ENCODE measurements at regions not wholly inside any gene's neighbourhood (a gene's known extent, or its start where the extent isn't known, plus 50 kb on each side); places are given as distances from the start of the nearest gene placed in this dataset.
A peak's percentile ranks its signal among the peaks of the same experiment; 100 is the strongest.

GRCh38 chr13:69331245-69331644 lies 776.4 kb upstream of the ATXN8OS start (continued):
- TF ChIP-seq, protein P1, sequence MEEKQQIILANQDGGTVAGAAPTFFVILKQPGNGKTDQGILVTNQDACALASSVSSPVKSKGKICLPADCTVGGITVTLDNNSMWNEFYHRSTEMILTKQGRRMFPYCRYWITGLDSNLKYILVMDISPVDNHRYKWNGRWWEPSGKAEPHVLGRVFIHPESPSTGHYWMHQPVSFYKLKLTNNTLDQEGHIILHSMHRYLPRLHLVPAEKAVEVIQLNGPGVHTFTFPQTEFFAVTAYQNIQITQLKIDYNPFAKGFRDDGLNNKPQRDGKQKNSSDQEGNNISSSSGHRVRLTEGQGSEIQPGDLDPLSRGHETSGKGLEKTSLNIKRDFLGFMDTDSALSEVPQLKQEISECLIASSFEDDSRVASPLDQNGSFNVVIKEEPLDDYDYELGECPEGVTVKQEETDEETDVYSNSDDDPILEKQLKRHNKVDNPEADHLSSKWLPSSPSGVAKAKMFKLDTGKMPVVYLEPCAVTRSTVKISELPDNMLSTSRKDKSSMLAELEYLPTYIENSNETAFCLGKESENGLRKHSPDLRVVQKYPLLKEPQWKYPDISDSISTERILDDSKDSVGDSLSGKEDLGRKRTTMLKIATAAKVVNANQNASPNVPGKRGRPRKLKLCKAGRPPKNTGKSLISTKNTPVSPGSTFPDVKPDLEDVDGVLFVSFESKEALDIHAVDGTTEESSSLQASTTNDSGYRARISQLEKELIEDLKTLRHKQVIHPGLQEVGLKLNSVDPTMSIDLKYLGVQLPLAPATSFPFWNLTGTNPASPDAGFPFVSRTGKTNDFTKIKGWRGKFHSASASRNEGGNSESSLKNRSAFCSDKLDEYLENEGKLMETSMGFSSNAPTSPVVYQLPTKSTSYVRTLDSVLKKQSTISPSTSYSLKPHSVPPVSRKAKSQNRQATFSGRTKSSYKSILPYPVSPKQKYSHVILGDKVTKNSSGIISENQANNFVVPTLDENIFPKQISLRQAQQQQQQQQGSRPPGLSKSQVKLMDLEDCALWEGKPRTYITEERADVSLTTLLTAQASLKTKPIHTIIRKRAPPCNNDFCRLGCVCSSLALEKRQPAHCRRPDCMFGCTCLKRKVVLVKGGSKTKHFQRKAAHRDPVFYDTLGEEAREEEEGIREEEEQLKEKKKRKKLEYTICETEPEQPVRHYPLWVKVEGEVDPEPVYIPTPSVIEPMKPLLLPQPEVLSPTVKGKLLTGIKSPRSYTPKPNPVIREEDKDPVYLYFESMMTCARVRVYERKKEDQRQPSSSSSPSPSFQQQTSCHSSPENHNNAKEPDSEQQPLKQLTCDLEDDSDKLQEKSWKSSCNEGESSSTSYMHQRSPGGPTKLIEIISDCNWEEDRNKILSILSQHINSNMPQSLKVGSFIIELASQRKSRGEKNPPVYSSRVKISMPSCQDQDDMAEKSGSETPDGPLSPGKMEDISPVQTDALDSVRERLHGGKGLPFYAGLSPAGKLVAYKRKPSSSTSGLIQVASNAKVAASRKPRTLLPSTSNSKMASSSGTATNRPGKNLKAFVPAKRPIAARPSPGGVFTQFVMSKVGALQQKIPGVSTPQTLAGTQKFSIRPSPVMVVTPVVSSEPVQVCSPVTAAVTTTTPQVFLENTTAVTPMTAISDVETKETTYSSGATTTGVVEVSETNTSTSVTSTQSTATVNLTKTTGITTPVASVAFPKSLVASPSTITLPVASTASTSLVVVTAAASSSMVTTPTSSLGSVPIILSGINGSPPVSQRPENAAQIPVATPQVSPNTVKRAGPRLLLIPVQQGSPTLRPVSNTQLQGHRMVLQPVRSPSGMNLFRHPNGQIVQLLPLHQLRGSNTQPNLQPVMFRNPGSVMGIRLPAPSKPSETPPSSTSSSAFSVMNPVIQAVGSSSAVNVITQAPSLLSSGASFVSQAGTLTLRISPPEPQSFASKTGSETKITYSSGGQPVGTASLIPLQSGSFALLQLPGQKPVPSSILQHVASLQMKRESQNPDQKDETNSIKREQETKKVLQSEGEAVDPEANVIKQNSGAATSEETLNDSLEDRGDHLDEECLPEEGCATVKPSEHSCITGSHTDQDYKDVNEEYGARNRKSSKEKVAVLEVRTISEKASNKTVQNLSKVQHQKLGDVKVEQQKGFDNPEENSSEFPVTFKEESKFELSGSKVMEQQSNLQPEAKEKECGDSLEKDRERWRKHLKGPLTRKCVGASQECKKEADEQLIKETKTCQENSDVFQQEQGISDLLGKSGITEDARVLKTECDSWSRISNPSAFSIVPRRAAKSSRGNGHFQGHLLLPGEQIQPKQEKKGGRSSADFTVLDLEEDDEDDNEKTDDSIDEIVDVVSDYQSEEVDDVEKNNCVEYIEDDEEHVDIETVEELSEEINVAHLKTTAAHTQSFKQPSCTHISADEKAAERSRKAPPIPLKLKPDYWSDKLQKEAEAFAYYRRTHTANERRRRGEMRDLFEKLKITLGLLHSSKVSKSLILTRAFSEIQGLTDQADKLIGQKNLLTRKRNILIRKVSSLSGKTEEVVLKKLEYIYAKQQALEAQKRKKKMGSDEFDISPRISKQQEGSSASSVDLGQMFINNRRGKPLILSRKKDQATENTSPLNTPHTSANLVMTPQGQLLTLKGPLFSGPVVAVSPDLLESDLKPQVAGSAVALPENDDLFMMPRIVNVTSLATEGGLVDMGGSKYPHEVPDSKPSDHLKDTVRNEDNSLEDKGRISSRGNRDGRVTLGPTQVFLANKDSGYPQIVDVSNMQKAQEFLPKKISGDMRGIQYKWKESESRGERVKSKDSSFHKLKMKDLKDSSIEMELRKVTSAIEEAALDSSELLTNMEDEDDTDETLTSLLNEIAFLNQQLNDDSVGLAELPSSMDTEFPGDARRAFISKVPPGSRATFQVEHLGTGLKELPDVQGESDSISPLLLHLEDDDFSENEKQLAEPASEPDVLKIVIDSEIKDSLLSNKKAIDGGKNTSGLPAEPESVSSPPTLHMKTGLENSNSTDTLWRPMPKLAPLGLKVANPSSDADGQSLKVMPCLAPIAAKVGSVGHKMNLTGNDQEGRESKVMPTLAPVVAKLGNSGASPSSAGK (IDR thresholded peaks at IDR 0.05), result no peak
- TF ChIP-seq CBFA2T2 (conservative IDR thresholded peaks at IDR 0.05), result peak; percentile 33
- no peak for TF ChIP-seq ZNF121 (CRISPR knock-in tag; conservative IDR thresholded peaks at IDR 0.05)
- TF ChIP-seq PRDM10 (IDR thresholded peaks at IDR 0.05; ENCODE audit: partially characterized antibody), result no peak
- no peak for TF ChIP-seq ZNF785 (CRISPR knock-in tag; IDR thresholded peaks at IDR 0.05)
- TF ChIP-seq, protein P2, sequence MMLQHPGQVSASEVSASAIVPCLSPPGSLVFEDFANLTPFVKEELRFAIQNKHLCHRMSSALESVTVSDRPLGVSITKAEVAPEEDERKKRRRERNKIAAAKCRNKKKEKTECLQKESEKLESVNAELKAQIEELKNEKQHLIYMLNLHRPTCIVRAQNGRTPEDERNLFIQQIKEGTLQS (IDR thresholded peaks at IDR 0.05), result peak; percentile 41; the same call in 1 of the 2 replicates
- TF ChIP-seq, protein P2 (CRISPR knock-in tag; conservative IDR thresholded peaks at IDR 0.05), result no peak
- no peak for TF ChIP-seq ZNF280B (CRISPR knock-in tag; IDR thresholded peaks at IDR 0.05)

Data from K562 (cell line).